ENCODE measurements at regions not wholly inside any gene's neighbourhood (a gene's known extent, or its start where the extent isn't known, plus 50 kb on each side); places are given as distances from the start of the nearest gene placed in this dataset.

GRCh38 chr5:109945097-109945678 lies 255.5 kb downstream of the MAN2A1 start:
- TF ChIP-seq CTCF (IDR thresholded peaks at IDR 0.05) (no peak), ZFX (IDR thresholded peaks at IDR 0.05; ENCODE audit: borderline replicate concordance) (no peak)

GRCh38 chr5:109945723-109946480 lies 256.2 kb downstream of the MAN2A1 start:
- no peak overlapping the region for H3K27ac ChIP-seq
- TF ChIP-seq CTCF (IDR thresholded peaks at IDR 0.05) (no peak), ZFX (IDR thresholded peaks at IDR 0.05; ENCODE audit: borderline replicate concordance) (no peak)

More at GRCh38 chr5:109945097-109945678, 255.5 kb downstream of the MAN2A1 start:
- H3K27ac ChIP-seq: no peak overlapping the region

- TF ChIP-seq CTCF (IDR thresholded peaks at IDR 0.05) (no peak), ZFX (IDR thresholded peaks at IDR 0.05; ENCODE audit: borderline replicate concordance) (no peak)
- no peak overlapping the region for H3K27ac ChIP-seq
These were observed 256.9 kb downstream of the MAN2A1 start for GRCh38 chr5:109946610-109947009.

GRCh38 chr5:109947667-109948066 lies 257.9 kb downstream of the MAN2A1 start:
- TF ChIP-seq ZFX (IDR thresholded peaks at IDR 0.05; ENCODE audit: borderline replicate concordance) (no peak), CTCF (IDR thresholded peaks at IDR 0.05) (no peak)
- H3K27ac ChIP-seq: no peak overlapping the region

GRCh38 chr5:109950634-109951033 lies 260.9 kb downstream of the MAN2A1 start:
- TF ChIP-seq CTCF (IDR thresholded peaks at IDR 0.05): no peak
- TF ChIP-seq ZFX (IDR thresholded peaks at IDR 0.05; ENCODE audit: borderline replicate concordance): no peak
- H3K27ac ChIP-seq: no peak overlapping the region

- no peak overlapping the region for H3K27ac ChIP-seq
- TF ChIP-seq CTCF (IDR thresholded peaks at IDR 0.05): no peak
- TF ChIP-seq ZFX (IDR thresholded peaks at IDR 0.05; ENCODE audit: borderline replicate concordance): no peak
These were observed 261.6 kb downstream of the MAN2A1 start for GRCh38 chr5:109951348-109951747.

- no peak overlapping the region for H3K27ac ChIP-seq
- no peak for TF ChIP-seq CTCF (IDR thresholded peaks at IDR 0.05)
- no peak for TF ChIP-seq ZFX (IDR thresholded peaks at IDR 0.05; ENCODE audit: borderline replicate concordance)
These were observed 262.0 kb downstream of the MAN2A1 start for GRCh38 chr5:109951758-109952157.

All from 22Rv1 (cell line).